ENCODE measurements at regions not wholly inside any gene's neighbourhood (a gene's known extent, or its start where the extent isn't known, plus 50 kb on each side); places are given as distances from the start of the nearest gene placed in this dataset.

- TF ChIP-seq CTCF (IDR thresholded peaks at IDR 0.05) (no peak), EP300 (IDR thresholded peaks at IDR 0.05) (no peak)
These were observed 196.7 kb upstream of the PELI2 start for GRCh38 chr14:55921511-55921910.

All from ovary (tissue), 3 donors.